HFFc6 (cell line): ENCODE measurements at regions not wholly inside any gene's neighbourhood (a gene's known extent, or its start where the extent isn't known, plus 50 kb on each side); places are given as distances from the start of the nearest gene placed in this dataset.

Experiments
- DNase-seq: peaks from one replicate; pipeline ENCODE4 v3.0.0-alpha.2; 2018
- H3K27ac Mint-ChIP-seq: 2 replicates; pipeline ENCODE4 v1.8.0; 2020; ENCODE audit warnings: mild to moderate bottlenecking, mixed read lengths
- H3K27me3 Mint-ChIP-seq: 2 replicates; pipeline ENCODE4 v1.8.0; 2021; ENCODE audit warnings: mild to moderate bottlenecking, moderate library complexity, mixed read lengths; ENCODE audit not compliant: insufficient read depth
- H3K36me3 Mint-ChIP-seq: 2 replicates; pipeline ENCODE4 v1.8.0; 2021; ENCODE audit warnings: low read depth, mixed read lengths
- H3K4me1 Mint-ChIP-seq: 2 replicates; pipeline ENCODE4 v1.8.0; 2020; ENCODE audit warnings: low read depth, mixed read lengths
- H3K4me3 Mint-ChIP-seq: 2 replicates; pipeline ENCODE4 v1.8.0; 2020; ENCODE audit warnings: mild to moderate bottlenecking, moderate library complexity, mixed read lengths
- H3K9me3 Mint-ChIP-seq: 2 replicates; pipeline ENCODE4 v1.8.0; 2020; ENCODE audit warnings: mild to moderate bottlenecking, mixed read lengths
- TF ChIP-seq, protein P1 (sequence below): fragments of 200-600 bp; sonication (generic); IDR thresholded peaks from 2 replicates; pipeline ENCODE4 v1.5.0; 2021; ENCODE audit warnings: antibody characterized with exemption, mild to moderate bottlenecking

- TF ChIP-seq, protein P1, sequence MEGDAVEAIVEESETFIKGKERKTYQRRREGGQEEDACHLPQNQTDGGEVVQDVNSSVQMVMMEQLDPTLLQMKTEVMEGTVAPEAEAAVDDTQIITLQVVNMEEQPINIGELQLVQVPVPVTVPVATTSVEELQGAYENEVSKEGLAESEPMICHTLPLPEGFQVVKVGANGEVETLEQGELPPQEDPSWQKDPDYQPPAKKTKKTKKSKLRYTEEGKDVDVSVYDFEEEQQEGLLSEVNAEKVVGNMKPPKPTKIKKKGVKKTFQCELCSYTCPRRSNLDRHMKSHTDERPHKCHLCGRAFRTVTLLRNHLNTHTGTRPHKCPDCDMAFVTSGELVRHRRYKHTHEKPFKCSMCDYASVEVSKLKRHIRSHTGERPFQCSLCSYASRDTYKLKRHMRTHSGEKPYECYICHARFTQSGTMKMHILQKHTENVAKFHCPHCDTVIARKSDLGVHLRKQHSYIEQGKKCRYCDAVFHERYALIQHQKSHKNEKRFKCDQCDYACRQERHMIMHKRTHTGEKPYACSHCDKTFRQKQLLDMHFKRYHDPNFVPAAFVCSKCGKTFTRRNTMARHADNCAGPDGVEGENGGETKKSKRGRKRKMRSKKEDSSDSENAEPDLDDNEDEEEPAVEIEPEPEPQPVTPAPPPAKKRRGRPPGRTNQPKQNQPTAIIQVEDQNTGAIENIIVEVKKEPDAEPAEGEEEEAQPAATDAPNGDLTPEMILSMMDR: no peak
- H3K27ac Mint-ChIP-seq: no peak overlapping the region
- H3K4me1 Mint-ChIP-seq: peaks cover 22% of the 10 kb centered on the region
- H3K36me3 Mint-ChIP-seq: no peaks in the 10 kb centered on the region; the same call in 1 of the 2 replicates
- no peaks in the 10 kb centered on the region for H3K9me3 Mint-ChIP-seq
- DNase-seq: no peak
- H3K27me3 Mint-ChIP-seq: no peaks in the 10 kb centered on the region; the same call in 1 of the 2 replicates
- H3K4me3 Mint-ChIP-seq: no peak overlapping the region
Observed at GRCh38 chr5:167790462-167791260, 500.8 kb upstream of the WWC1 start.

GRCh38 chr5:167792514-167792913 is 498.9 kb upstream of the WWC1 start:
- Mint-ChIP-seq H3K4me3 (no peak overlapping the region), H3K36me3 (no peaks in the 10 kb centered on the region; the same call in 1 of the 2 replicates), H3K27me3 (no peaks in the 10 kb centered on the region; the same call in 1 of the 2 replicates), H3K27ac (no peak overlapping the region), H3K4me1 (peaks cover 3% of the 10 kb centered on the region), H3K9me3 (no peaks in the 10 kb centered on the region)
- TF ChIP-seq, protein P1: no peak
- DNase-seq: no peak

DNA sequence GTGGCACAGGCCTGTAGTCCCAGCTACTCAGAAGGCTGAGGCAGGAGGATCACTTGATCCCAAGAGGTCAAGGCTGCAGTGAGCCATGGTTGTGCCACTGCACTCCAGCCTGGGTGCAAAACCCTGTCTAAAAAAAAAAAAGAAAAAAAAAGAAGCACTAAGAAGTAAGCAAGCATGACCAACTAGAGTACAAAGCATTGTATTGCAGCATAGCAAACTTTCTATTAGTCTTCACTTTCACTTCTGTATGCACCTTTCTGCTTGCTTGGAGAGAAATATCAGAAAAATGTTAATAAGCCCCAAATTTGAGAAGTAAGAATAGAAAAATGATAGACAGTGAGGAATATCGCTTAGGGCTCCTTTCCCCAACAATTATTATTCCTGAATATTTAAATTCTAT is 497.7 kb upstream of the WWC1 start:
- Mint-ChIP-seq H3K4me3 (no peak overlapping the region), H3K9me3 (no peaks in the 10 kb centered on the region), H3K27ac (no peak overlapping the region), H3K36me3 (no peaks in the 10 kb centered on the region; the same call in 1 of the 2 replicates), H3K4me1 (peaks cover 10% of the 10 kb centered on the region), H3K27me3 (no peaks in the 10 kb centered on the region; the same call in 1 of the 2 replicates)
- DNase-seq: no peak
- TF ChIP-seq, protein P1: no peak

DNA sequence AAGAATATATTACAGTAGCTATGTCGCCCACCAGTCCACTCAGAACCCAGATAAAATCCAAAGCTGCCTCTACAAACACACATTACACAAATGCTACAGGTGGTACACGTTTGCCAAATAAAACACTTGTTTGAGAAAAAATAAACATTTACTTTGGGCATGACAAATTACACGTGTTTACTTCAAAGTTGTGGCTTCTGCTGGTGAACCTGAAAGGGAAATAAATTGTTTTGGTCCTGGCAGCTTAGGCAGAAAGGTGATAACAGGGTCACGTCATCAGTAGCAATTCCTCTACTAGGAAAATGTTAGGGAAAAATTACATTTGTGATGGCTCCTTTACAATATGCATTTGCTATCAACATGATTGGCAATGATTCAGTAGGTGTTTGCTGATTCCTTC is 497.3 kb upstream of the WWC1 start:
- H3K27me3 Mint-ChIP-seq: no peaks in the 10 kb centered on the region; the same call in 1 of the 2 replicates
- no peaks in the 10 kb centered on the region for H3K36me3 Mint-ChIP-seq
- no peaks in the 10 kb centered on the region for H3K9me3 Mint-ChIP-seq

GRCh38 chr5:167796672-167797071 is 494.8 kb upstream of the WWC1 start:
- Mint-ChIP-seq H3K27ac (no peak overlapping the region), H3K36me3 (no peaks in the 10 kb centered on the region), H3K4me3 (no peak overlapping the region), H3K4me1 (peaks cover 10% of the 10 kb centered on the region), H3K9me3 (no peaks in the 10 kb centered on the region), H3K27me3 (no peaks in the 10 kb centered on the region; the same call in 1 of the 2 replicates)
- TF ChIP-seq, protein P1: no peak
- DNase-seq: no peak

More for the DNA sequence above, 497.3 kb upstream of the WWC1 start:
- Mint-ChIP-seq H3K27ac (no peak overlapping the region), H3K4me1 (peaks cover 10% of the 10 kb centered on the region), H3K4me3 (no peak overlapping the region)
- TF ChIP-seq, protein P1: no peak
- no peak for DNase-seq
